ENCODE measurements at regions not wholly inside any gene's neighbourhood (a gene's known extent, or its start where the extent isn't known, plus 50 kb on each side); places are given as distances from the start of the nearest gene placed in this dataset.

GRCh38 chr16:66289051-66289680 lies 77.3 kb upstream of the CDH5 start:
- no peak for DNase-seq

- no peak for DNase-seq
These were observed 78.6 kb upstream of the CDH5 start for GRCh38 chr16:66287926-66288325.

GRCh38 chr16:66287416-66287815 lies 79.1 kb upstream of the CDH5 start:
- no peak for DNase-seq

DNA sequence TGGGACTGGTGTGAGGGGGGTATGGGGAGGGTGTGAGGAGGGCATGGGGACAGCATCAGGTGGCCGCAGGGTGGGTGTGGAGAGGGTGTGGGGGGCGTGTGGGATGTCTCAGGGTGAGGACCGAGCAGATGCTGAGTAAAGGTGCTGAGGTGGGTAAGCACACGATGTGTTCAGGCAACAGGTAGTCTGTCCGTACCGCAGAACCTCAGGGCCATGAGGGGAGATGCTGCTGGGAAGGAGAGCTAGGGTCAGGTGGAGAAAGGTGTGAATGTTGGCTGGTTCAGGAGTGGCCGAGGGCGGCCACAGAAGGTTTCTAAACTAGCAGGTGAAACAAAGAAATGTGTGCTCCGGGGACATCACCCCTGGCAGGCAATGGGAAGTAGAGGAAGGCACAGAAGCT lies 80.0 kb upstream of the CDH5 start:
- DNase-seq = no peak

- DNase-seq = no peak
These were observed 87.8 kb upstream of the CDH5 start for GRCh38 chr16:66278604-66279262.

DNA sequence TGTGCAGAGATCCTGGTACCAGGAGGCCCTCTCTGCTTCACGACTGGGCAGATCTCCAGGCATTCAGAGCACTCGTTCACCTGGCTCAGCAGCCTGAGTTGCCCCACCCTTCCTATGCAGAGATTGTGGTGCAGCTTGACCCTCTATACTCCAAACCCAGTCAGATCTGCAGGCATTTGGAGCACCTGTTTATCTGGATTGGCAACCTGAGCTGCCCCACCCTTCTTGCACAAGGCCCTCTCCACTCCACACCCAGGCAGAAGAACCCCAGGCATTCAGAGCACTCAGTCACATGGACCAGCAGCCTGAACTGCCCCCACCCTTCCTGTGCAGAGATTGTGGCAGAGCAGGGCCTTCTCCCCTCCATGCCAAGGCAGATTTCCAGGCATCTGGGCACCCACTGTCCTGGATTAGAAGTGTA lies 88.4 kb upstream of the CDH5 start:
- no peak for DNase-seq

DNA sequence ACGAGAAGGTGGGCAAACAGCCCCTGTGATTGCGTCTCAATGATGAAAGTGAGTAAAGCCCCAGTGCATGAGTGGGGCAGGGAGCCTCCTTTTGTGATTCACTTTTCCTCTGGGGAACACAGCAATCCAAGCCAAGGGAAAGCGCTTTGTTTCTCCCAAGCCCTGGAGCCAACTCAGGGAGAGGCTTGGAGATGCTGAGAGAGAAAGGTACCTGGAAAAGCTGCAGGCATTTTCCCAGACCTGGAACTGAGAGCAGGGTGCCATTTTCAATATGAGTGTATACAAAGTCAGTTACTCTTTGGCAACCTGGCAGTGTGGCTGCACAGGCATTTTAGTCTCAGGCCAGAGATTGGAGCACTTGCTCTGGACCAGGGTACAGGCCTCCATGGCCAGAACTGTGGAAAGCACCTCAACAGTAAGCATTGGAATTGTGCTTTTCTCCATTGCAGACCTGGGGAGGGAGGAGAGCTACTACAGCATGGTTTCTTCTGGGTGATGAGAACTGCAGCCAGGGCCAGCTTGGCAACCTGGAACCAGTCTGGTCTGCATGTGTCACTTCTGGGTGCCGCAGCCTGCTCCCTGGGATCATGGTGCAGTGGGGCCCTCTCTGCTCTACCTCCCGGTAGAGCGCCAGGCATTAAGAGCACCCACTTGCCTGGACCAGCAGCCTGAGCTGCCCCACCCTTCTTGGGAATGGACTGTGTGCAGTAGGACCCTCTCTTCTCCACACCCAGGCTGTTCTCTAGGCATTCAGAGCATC lies 89.0 kb upstream of the CDH5 start:
- no peak for DNase-seq

GRCh38 chr16:66275775-66276428 lies 90.6 kb upstream of the CDH5 start:
- peak; percentile 70 for DNase-seq

- DNase-seq = peak; percentile 70
These were observed 92.0 kb upstream of the CDH5 start for GRCh38 chr16:66274335-66275110.

DNA sequence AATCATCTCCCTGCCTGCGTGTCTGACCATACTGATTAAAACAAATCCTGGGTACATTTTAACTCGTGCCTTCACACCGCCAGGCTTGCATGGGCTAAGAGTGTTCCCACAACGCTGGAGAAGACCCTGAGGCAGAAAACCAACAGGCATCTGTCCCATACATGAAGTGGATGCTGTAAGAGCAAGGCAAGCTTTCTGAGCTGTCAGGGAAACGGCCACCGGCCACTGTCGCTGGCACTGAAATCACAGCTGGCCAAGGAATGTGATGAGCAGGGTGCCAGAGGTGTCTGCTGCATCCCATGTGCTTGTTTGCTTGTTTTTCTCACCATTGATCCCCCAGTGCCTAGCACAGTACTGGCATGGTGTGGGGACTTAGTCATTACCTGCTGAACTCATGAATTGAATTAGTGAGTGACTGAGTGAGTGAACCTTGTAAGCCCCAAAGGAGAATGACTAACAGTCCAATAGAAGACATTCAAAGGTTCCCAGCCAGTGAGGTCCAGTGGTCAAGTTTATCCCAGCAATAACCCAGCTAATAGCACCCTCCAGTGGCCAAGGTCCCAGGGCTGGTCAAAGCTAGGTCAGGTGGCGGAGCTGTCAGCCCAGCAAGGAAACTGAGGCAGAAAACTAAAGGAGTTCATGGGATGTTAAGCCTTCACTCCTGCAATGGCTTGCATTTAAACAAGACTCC lies 92.7 kb upstream of the CDH5 start:
- DNase-seq = no peak

- DNase-seq = no peak
These were observed 93.4 kb upstream of the CDH5 start for GRCh38 chr16:66273053-66273452.

DNA sequence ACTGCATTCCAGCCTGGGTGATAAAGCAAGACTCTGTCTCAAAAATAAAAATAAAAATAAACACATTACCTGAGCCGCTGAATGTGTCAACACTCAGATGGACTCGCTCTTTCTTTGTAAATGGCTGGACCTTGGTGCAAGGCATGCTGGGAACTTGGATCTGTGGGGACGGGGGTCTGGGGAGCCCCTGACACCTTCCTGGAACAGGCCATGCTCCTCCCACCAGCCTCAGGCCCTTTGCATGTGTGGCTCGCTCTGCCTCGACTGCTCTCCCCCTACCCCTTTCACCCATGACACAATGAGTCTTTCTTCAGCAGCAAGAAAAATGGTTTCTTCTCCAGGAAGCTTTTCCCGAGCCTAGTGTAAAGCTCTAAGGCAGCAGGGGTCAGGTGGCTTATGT lies 94.0 kb upstream of the CDH5 start:
- no peak for DNase-seq

DNA sequence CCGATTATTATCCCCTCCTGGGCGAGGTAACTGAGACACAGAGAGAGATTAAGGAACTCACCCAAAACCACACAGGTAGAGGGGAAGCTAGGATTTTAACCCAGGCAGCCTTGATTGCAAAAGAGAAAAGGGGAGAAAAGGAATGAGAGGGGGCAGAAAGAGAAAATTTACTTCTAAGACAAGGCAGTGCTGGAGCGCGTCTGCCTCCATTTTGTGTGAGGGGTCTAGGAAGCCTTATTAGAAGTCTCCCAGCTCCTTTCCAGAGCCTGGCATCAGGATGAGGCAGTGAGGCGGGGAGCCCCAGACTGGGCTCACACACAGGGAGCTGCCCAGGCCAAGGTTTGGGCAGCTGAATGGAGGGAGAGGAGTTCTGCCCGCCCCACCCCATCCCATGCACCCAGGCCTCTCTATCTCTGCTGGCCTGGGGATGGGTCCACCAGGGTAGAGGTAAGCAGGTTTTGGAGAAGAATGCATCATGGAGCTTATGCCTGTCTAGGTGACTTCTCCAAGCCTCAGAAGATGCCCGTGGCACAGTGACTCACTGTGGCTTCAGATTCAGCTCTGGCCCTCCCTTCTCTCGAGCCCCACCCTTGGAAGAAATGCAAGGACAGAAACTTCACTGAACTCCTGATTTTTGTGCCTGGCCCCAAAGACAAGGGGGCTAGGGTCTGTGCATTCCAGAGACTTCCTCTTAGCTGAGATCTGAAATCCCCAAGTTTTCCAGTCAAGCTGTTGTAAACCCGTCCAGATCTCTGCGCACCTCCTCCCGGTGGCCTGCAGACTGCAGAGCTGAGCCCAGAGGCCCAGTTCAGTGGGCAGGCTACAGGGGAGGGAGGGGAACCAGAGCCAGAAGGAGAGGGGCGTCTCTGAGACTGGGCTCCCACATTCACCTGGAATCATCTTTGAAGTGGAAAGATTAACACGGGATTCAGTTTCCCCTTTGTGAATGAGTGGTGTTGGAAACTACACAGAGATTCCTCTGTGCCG lies 95.1 kb upstream of the CDH5 start:
- DNase-seq = no peak

GRCh38 chr16:66270333-66270927 lies 96.1 kb upstream of the CDH5 start:
- DNase-seq = peak; percentile 78

- DNase-seq = no peak
These were observed 96.7 kb upstream of the CDH5 start for GRCh38 chr16:66269617-66270332.

DNA sequence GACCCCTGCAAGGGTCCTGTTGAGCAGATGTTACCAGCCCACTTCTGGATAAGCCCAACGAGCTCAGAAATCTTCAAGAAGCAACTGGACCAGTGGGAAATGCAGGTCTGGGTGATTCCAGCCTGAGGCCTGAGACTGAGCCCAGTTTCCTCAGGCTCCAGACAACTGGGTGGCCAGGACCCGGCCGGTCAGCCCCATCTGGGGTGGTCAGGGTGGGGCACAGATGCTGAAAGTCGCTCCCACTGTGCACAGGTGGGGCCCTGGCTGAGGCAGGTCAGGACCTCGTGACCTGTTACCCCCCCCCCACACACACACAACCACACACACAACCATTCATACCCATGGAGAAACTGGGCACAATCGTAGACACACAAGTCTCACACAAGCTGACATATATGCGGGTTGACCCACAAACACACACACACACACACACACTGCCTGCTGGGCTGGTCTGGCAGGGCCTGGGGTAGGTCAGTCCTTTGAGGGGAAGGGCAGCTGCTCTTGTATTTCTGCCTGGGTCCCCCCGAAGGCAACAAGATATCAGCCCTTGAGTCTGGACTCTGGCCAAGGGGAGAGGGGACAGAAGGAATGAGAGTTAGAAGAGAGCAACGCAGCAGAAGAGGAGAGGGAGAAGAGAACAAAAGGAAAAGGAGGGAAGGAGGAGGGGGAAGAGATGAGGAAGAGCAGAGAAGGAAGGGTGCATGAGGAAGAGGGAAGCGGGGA lies 99.0 kb upstream of the CDH5 start:
- no peak for DNase-seq

DNA sequence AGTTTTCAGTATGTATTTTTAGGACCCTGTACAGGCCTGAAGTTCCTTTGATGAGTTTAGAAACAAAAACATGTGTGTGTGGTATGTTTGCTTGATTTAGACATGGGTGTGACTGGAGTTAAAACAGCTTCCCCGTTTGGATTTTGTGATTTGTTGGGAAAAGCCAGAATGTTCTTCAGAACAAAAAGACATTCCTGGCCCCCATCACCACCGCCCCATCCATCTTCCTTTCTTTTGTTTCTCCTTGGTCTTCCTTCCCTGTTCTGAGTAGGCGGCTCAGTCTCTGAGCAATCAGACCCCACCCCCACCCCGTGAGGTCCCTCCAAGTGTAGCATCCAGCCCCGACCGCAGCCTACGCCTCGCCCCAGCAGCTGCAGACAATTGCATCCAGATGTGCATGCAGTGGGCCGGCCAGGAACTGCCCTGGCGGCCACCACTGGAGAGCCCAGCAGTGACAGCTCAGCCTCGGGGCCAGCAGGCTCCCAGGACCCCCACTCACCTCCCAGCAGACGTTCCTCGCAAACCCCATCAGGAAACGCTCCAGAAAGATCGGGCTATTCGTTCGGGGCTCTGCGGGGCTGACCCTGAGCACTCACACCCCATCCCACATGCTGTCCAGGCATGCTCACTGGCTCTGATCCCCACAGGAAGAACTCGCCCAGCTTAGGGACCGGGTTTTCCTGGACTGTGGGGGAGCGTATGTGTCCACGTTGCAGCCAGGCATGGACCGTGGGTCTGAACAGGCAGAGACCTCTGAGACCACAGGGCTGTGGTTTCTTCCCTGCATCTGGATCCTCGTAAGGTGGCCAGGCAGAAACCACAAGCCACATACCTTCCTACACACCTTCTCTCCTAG lies 99.8 kb upstream of the CDH5 start:
- DNase-seq = peak; percentile 58

- no peak for DNase-seq
These were observed 100.8 kb upstream of the CDH5 start for GRCh38 chr16:66265556-66266141.
